ENCODE measurements at regions not wholly inside any gene's neighbourhood (a gene's known extent, or its start where the extent isn't known, plus 50 kb on each side); places are given as distances from the start of the nearest gene placed in this dataset.

DNA sequence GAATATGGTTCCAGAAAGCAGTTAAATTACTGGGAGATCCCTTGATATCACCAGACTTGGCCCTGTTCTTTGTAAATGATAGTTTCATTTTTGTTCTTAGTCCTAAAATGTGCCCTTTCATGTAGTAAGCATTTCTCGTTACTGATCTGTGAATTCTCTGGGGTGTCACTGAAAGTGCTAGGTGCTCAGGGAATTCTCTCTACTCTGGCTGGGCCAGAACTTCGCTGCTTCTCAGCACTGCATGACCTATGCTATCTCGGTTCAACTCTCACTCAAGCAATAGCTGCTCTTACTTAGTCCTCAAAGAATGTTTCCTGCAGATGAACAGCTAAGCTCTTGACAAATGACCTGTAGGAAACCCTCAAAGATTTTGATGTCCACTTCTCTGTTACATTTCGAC, 1144.3 kb downstream of the ADGRL3 start:
- H3K4me1 Mint-ChIP-seq = no peaks in the 10 kb centered on the region
- Histone ChIP-seq H3K4me3 (ENCODE audit: control insufficient read depth in 1 of 2, extremely low read depth in 1 of 2, low read length in 1 of 2) (no peak overlapping the region), H3K27ac (ENCODE audit: low read length) (no peak overlapping the region), H3K9me3 (peaks cover 2% of the 10 kb centered on the region), H3K36me3 (ENCODE audit: control insufficient read depth in 2 of 2, extremely low read depth in 1 of 2, insufficient read depth in 1 of 2, low read length in 1 of 2) (no peaks in the 10 kb centered on the region), H3K4me1 (ENCODE audit: control insufficient read depth in 1 of 2, extremely low read depth in 1 of 2, insufficient read depth in 2 of 2, low read length in 2 of 2) (no peaks in the 10 kb centered on the region), H3K27me3 (replicated peaks in 1 of 2; ENCODE audit: control insufficient read depth in 2 of 2, extremely low read depth in 1 of 2, insufficient read depth in 2 of 2, low read length in 1 of 2) (no peaks in the 10 kb centered on the region)
- 64% methylated on average over 3 of the region's 4 CpGs for WGBS (ENCODE audit: insufficient coverage)
- H3K9me3 Mint-ChIP-seq = peaks cover 20 to 42% (median 35%) of the 10 kb centered on the region in 3 donors
- POLR2A ChIA-PET = no interaction called here
- no peak overlapping the region for H3K4me3 Mint-ChIP-seq
- CTCF ChIA-PET = no interaction called here
- H3K36me3 Mint-ChIP-seq = no peaks in the 10 kb centered on the region
- H3K27me3 Mint-ChIP-seq = no peaks in the 10 kb centered on the region
- no peak for ATAC-seq (replicated peaks in 1 of 4)
- DNase-seq = no peak
- H3K27ac Mint-ChIP-seq = no peak overlapping the region

GRCh38 chr4:62342346-62342745, 1142.2 kb downstream of the ADGRL3 start:
- Mint-ChIP-seq H3K27ac (no peak overlapping the region), H3K27me3 (no peaks in the 10 kb centered on the region), H3K4me3 (no peak overlapping the region), H3K9me3 (peaks cover 29 to 60% (median 40%) of the 10 kb centered on the region in 3 donors), H3K36me3 (no peaks in the 10 kb centered on the region), H3K4me1 (no peaks in the 10 kb centered on the region)
- no peaks in the 10 kb centered on the region for H3K27me3 ChIP-seq (replicated peaks in 1 of 2; ENCODE audit: control insufficient read depth in 2 of 2, extremely low read depth in 1 of 2, insufficient read depth in 2 of 2, low read length in 1 of 2)
- H3K9me3 ChIP-seq = peaks cover 3% of the 10 kb centered on the region
- H3K4me3 ChIP-seq (ENCODE audit: control insufficient read depth in 1 of 2, extremely low read depth in 1 of 2, low read length in 1 of 2) = no peak overlapping the region
- ChIA-PET CTCF (no interaction called here), POLR2A (interaction anchor here in 1 of 2 donors (1.0 kb wide), 1 partner anchor 40 kb away, joined by 3 read pairs; no protein-coding TSS in a partner anchor)
- no peaks in the 10 kb centered on the region for H3K4me1 ChIP-seq (ENCODE audit: control insufficient read depth in 1 of 2, extremely low read depth in 1 of 2, insufficient read depth in 2 of 2, low read length in 2 of 2)
- no peak for DNase-seq
- no peak for ATAC-seq (replicated peaks in 1 of 4)
- H3K36me3 ChIP-seq (ENCODE audit: control insufficient read depth in 2 of 2, extremely low read depth in 1 of 2, insufficient read depth in 1 of 2, low read length in 1 of 2) = no peaks in the 10 kb centered on the region
- H3K27ac ChIP-seq (ENCODE audit: low read length) = no peak overlapping the region

- Mint-ChIP-seq H3K27me3 (no peaks in the 10 kb centered on the region), H3K36me3 (no peaks in the 10 kb centered on the region), H3K9me3 (peaks cover 11 to 33% (median 14%) of the 10 kb centered on the region in 3 donors), H3K4me1 (no peaks in the 10 kb centered on the region), H3K4me3 (no peak overlapping the region), H3K27ac (no peak overlapping the region)
- Histone ChIP-seq H3K27me3 (replicated peaks in 1 of 2; ENCODE audit: control insufficient read depth in 2 of 2, extremely low read depth in 1 of 2, insufficient read depth in 2 of 2, low read length in 1 of 2) (no peaks in the 10 kb centered on the region), H3K4me3 (ENCODE audit: control insufficient read depth in 1 of 2, extremely low read depth in 1 of 2, low read length in 1 of 2) (no peak overlapping the region), H3K27ac (ENCODE audit: low read length) (no peak overlapping the region), H3K4me1 (ENCODE audit: control insufficient read depth in 1 of 2, extremely low read depth in 1 of 2, insufficient read depth in 2 of 2, low read length in 2 of 2) (no peaks in the 10 kb centered on the region), H3K36me3 (ENCODE audit: control insufficient read depth in 2 of 2, extremely low read depth in 1 of 2, insufficient read depth in 1 of 2, low read length in 1 of 2) (no peaks in the 10 kb centered on the region), H3K9me3 (no peaks in the 10 kb centered on the region)
- DNase-seq (no peak), ATAC-seq (replicated peaks in 1 of 4) (no peak)
- CTCF ChIA-PET = no interaction called here
- no CpG with 5 or more reads among the region's 2 CpGs for whole genome bisulfite sequencing (ENCODE audit: insufficient coverage)
- POLR2A ChIA-PET = no interaction called here
Observed at GRCh38 chr4:62328526-62328925, 1128.4 kb downstream of the ADGRL3 start.

- Mint-ChIP-seq H3K4me1 (no peaks in the 10 kb centered on the region), H3K27ac (no peak overlapping the region), H3K27me3 (no peaks in the 10 kb centered on the region), H3K9me3 (peaks cover 7 to 28% (median 17%) of the 10 kb centered on the region in 3 donors), H3K4me3 (no peak overlapping the region), H3K36me3 (no peaks in the 10 kb centered on the region)
- Histone ChIP-seq H3K36me3 (ENCODE audit: control insufficient read depth in 2 of 2, extremely low read depth in 1 of 2, insufficient read depth in 1 of 2, low read length in 1 of 2) (no peaks in the 10 kb centered on the region), H3K27ac (ENCODE audit: low read length) (no peak overlapping the region), H3K4me1 (ENCODE audit: control insufficient read depth in 1 of 2, extremely low read depth in 1 of 2, insufficient read depth in 2 of 2, low read length in 2 of 2) (no peaks in the 10 kb centered on the region), H3K9me3 (no peaks in the 10 kb centered on the region), H3K27me3 (replicated peaks in 1 of 2; ENCODE audit: control insufficient read depth in 2 of 2, extremely low read depth in 1 of 2, insufficient read depth in 2 of 2, low read length in 1 of 2) (no peaks in the 10 kb centered on the region), H3K4me3 (ENCODE audit: control insufficient read depth in 1 of 2, extremely low read depth in 1 of 2, low read length in 1 of 2) (no peak overlapping the region)
- ChIA-PET POLR2A (no interaction called here), CTCF (no interaction called here)
- ATAC-seq (replicated peaks in 1 of 4) (no peak), DNase-seq (no peak)
- WGBS (ENCODE audit: insufficient coverage) = no CpG with 5 or more reads among the region's 1 CpG
Observed at GRCh38 chr4:62327612-62328297, 1127.6 kb downstream of the ADGRL3 start.

- Mint-ChIP-seq H3K4me3 (no peak overlapping the region), H3K27me3 (no peaks in the 10 kb centered on the region), H3K9me3 (peaks cover 15 to 21% (median 18%) of the 10 kb centered on the region in 3 donors), H3K36me3 (no peaks in the 10 kb centered on the region), H3K4me1 (no peaks in the 10 kb centered on the region), H3K27ac (no peak overlapping the region)
- ChIA-PET CTCF (no interaction called here), POLR2A (no interaction called here)
- no CpG with 5 or more reads among the region's 1 CpG for WGBS (ENCODE audit: insufficient coverage)
- Histone ChIP-seq H3K36me3 (ENCODE audit: control insufficient read depth in 2 of 2, extremely low read depth in 1 of 2, insufficient read depth in 1 of 2, low read length in 1 of 2) (no peaks in the 10 kb centered on the region), H3K9me3 (no peaks in the 10 kb centered on the region), H3K27me3 (replicated peaks in 1 of 2; ENCODE audit: control insufficient read depth in 2 of 2, extremely low read depth in 1 of 2, insufficient read depth in 2 of 2, low read length in 1 of 2) (no peaks in the 10 kb centered on the region), H3K27ac (ENCODE audit: low read length) (no peak overlapping the region), H3K4me1 (ENCODE audit: control insufficient read depth in 1 of 2, extremely low read depth in 1 of 2, insufficient read depth in 2 of 2, low read length in 2 of 2) (no peaks in the 10 kb centered on the region), H3K4me3 (ENCODE audit: control insufficient read depth in 1 of 2, extremely low read depth in 1 of 2, low read length in 1 of 2) (no peak overlapping the region)
- DNase-seq = no peak
- no peak for ATAC-seq (replicated peaks in 1 of 4)
Observed at GRCh38 chr4:62324215-62324614, 1124.1 kb downstream of the ADGRL3 start.

DNA sequence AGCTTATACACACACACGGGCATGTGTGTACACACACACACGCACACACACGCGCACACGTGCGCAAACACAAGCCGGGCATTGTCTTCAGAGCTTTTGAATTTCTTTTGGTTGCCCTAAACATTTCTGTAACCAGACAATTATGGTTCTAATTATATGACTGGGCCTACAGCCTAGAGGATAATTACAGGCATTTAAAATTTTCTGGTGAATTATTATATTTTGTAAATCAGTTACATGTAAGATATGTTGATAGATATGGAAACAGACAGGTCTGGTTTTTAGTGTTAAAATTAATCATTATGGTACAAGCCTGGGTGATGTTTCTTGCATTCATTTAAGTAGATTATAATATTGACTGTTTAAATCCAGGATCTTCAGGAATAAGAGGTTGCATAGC, 1120.5 kb downstream of the ADGRL3 start:
- CTCF ChIA-PET = no interaction called here
- H3K4me3 Mint-ChIP-seq = no peak overlapping the region
- H3K27ac Mint-ChIP-seq = no peak overlapping the region
- Histone ChIP-seq H3K9me3 (no peaks in the 10 kb centered on the region), H3K36me3 (ENCODE audit: control insufficient read depth in 2 of 2, extremely low read depth in 1 of 2, insufficient read depth in 1 of 2, low read length in 1 of 2) (no peaks in the 10 kb centered on the region), H3K4me1 (ENCODE audit: control insufficient read depth in 1 of 2, extremely low read depth in 1 of 2, insufficient read depth in 2 of 2, low read length in 2 of 2) (no peaks in the 10 kb centered on the region), H3K27ac (ENCODE audit: low read length) (no peak overlapping the region), H3K27me3 (replicated peaks in 1 of 2; ENCODE audit: control insufficient read depth in 2 of 2, extremely low read depth in 1 of 2, insufficient read depth in 2 of 2, low read length in 1 of 2) (no peaks in the 10 kb centered on the region), H3K4me3 (ENCODE audit: control insufficient read depth in 1 of 2, extremely low read depth in 1 of 2, low read length in 1 of 2) (no peak overlapping the region)
- peaks cover 23 to 31% (median 29%) of the 10 kb centered on the region in 3 donors for H3K9me3 Mint-ChIP-seq
- H3K4me1 Mint-ChIP-seq = no peaks in the 10 kb centered on the region
- DNase-seq (no peak), ATAC-seq (replicated peaks in 1 of 4) (no peak)
- POLR2A ChIA-PET = no interaction called here
- WGBS (ENCODE audit: insufficient coverage) = no CpG with 5 or more reads among the region's 7 CpGs
- H3K36me3 Mint-ChIP-seq = no peaks in the 10 kb centered on the region
- no peaks in the 10 kb centered on the region for H3K27me3 Mint-ChIP-seq

- Mint-ChIP-seq H3K27me3 (no peaks in the 10 kb centered on the region), H3K36me3 (no peaks in the 10 kb centered on the region)
- 100% methylated on average over 1 of the region's 1 CpG for whole genome bisulfite sequencing (ENCODE audit: insufficient coverage)
Observed at GRCh38 chr4:62302710-62303109, 1102.6 kb downstream of the ADGRL3 start.

More at GRCh38 chr4:62302710-62303109, 1102.6 kb downstream of the ADGRL3 start:
- Mint-ChIP-seq H3K27ac (no peak overlapping the region), H3K9me3 (peaks cover 20 to 49% (median 32%) of the 10 kb centered on the region in 3 donors), H3K4me3 (no peak overlapping the region), H3K4me1 (no peaks in the 10 kb centered on the region)
- Histone ChIP-seq H3K36me3 (ENCODE audit: control insufficient read depth in 2 of 2, extremely low read depth in 1 of 2, insufficient read depth in 1 of 2, low read length in 1 of 2) (no peaks in the 10 kb centered on the region), H3K4me3 (ENCODE audit: control insufficient read depth in 1 of 2, extremely low read depth in 1 of 2, low read length in 1 of 2) (no peak overlapping the region), H3K27ac (ENCODE audit: low read length) (no peak overlapping the region), H3K27me3 (replicated peaks in 1 of 2; ENCODE audit: control insufficient read depth in 2 of 2, extremely low read depth in 1 of 2, insufficient read depth in 2 of 2, low read length in 1 of 2) (no peaks in the 10 kb centered on the region), H3K4me1 (ENCODE audit: control insufficient read depth in 1 of 2, extremely low read depth in 1 of 2, insufficient read depth in 2 of 2, low read length in 2 of 2) (no peaks in the 10 kb centered on the region), H3K9me3 (no peaks in the 10 kb centered on the region)
- ChIA-PET CTCF (no interaction called here), POLR2A (interaction anchor here in 1 of 2 donors (0.8 kb wide), 1 partner anchor 39 kb away, joined by 3 read pairs; no protein-coding TSS in a partner anchor)
- DNase-seq = no peak
- ATAC-seq (replicated peaks in 1 of 4) = no peak
